OCI-LY3 (cell line): ENCODE measurements at regions not wholly inside any gene's neighbourhood (a gene's known extent, or its start where the extent isn't known, plus 50 kb on each side); places are given as distances from the start of the nearest gene placed in this dataset.

ENCODE experiments used
- H2AFZ ChIP-seq: fragments of 200-600, 300-600 bp; shearing (Covaris generic); 2 replicates; pipeline ENCODE4 v1.6.0; 2014; ENCODE audit warnings: antibody characterized with exemption, low read depth, low read length
- H3K27ac ChIP-seq: fragments of 200-600, 300-600 bp; sonication (generic); 2 replicates; pipeline ENCODE4 v1.5.1; 2014; ENCODE audit warnings: mild to moderate bottlenecking, low read length, moderate library complexity, mixed read lengths
- H3K27me3 ChIP-seq: fragments of 200-600, 300-600 bp; sonication (generic); 2 replicates; pipeline ENCODE4 v1.6.1; 2014; ENCODE audit warnings: low read depth, low read length, mixed read lengths
- H3K36me3 ChIP-seq: fragments of 200-600, 300-600 bp; sonication (generic); replicated peaks from 2 replicates; pipeline ENCODE3; 2014; ENCODE audit warnings: low read depth, low read length, mixed read lengths
- H3K4me1 ChIP-seq: fragments of 300-600, 200-600 bp; sonication (generic); 2 replicates; pipeline ENCODE4 v1.6.1; 2014; ENCODE audit warnings: low read length, mixed read lengths
- H3K4me2 ChIP-seq: fragments of 200-600, 300-600 bp; sonication (generic); 2 replicates; pipeline ENCODE4 v1.6.1; 2014; ENCODE audit warnings: low read length, mixed read lengths
- H3K4me3 ChIP-seq: fragments of 300-600, 200-600 bp; sonication (generic); 2 replicates; pipeline ENCODE4 v1.5.1; 2014; ENCODE audit warnings: antibody characterized with exemption, mild to moderate bottlenecking, low read length, moderate library complexity
- H3K79me2 ChIP-seq: fragments of 300-600, 200-600 bp; shearing (Covaris generic); 2 replicates; pipeline ENCODE4 v1.6.1; 2014; ENCODE audit warnings: mild to moderate bottlenecking, low read length, mixed read lengths
- H3K9ac ChIP-seq: fragments of 300-600, 200-600 bp; shearing (Covaris generic); 2 replicates; pipeline ENCODE4 v1.6.0; 2014; ENCODE audit warnings: mild to moderate bottlenecking, low read length, moderate library complexity
- H3K9me3 ChIP-seq: fragments of 200-600, 300-600 bp; shearing (Covaris generic); 2 replicates; pipeline ENCODE4 v1.6.1; 2014; ENCODE audit warnings: low read length, mixed read lengths; ENCODE audit not compliant: insufficient read depth
- H4K20me1 ChIP-seq: fragments of 200-600, 300-600 bp; sonication (generic); 2 replicates; pipeline ENCODE4 v1.6.1; 2016; ENCODE audit warnings: low read length, mixed read lengths; ENCODE audit not compliant: insufficient read depth
- EZH2phosphoT487 ChIP-seq: fragments of 200-600 bp; shearing (Covaris generic); IDR thresholded peaks from 2 replicates; pipeline ENCODE4 v1.6.1; 2018; ENCODE audit warnings: antibody characterized with exemption, mixed run types, low read depth
- TF ChIP-seq, protein P1 (sequence below): fragments of 200-600, 300-600 bp; sonication (generic); IDR thresholded peaks from 2 replicates; pipeline ENCODE4 v1.5.1; 2014; ENCODE audit warnings: antibody characterized with exemption, low read length, low read depth

DNA sequence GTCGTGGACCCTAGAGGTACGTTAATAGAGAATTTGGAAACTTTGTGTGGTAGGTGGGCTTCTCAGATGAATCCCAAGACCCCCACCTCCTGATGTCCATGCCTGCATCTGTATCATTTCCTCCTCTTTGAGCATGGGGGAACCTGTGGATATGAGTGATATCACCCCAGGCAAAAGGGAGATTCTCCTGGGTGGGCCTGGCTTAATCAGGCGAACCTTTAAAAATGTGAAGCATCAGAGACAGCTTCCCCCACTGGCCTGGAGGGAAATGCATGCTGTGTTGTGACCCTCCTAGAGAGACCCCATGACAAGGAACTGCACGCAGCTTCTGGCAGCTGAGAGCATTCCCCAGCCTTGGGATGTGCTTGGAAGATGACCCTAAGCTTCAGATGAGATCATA lies 180.9 kb downstream of the MBOAT1 start:
- H3K9ac ChIP-seq: no peak overlapping the region
- H3K4me1 ChIP-seq: no peaks in the 10 kb centered on the region
- no peaks in the 10 kb centered on the region for H3K79me2 ChIP-seq
- no peaks in the 10 kb centered on the region for H3K9me3 ChIP-seq
- H3K27ac ChIP-seq: no peak overlapping the region
- H3K4me3 ChIP-seq: no peak overlapping the region
- H3K36me3 ChIP-seq: no peaks in the 10 kb centered on the region
- TF ChIP-seq, protein P1, sequence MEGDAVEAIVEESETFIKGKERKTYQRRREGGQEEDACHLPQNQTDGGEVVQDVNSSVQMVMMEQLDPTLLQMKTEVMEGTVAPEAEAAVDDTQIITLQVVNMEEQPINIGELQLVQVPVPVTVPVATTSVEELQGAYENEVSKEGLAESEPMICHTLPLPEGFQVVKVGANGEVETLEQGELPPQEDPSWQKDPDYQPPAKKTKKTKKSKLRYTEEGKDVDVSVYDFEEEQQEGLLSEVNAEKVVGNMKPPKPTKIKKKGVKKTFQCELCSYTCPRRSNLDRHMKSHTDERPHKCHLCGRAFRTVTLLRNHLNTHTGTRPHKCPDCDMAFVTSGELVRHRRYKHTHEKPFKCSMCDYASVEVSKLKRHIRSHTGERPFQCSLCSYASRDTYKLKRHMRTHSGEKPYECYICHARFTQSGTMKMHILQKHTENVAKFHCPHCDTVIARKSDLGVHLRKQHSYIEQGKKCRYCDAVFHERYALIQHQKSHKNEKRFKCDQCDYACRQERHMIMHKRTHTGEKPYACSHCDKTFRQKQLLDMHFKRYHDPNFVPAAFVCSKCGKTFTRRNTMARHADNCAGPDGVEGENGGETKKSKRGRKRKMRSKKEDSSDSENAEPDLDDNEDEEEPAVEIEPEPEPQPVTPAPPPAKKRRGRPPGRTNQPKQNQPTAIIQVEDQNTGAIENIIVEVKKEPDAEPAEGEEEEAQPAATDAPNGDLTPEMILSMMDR: no peak
- TF ChIP-seq EZH2phosphoT487: no peak
- H4K20me1 ChIP-seq: no peaks in the 10 kb centered on the region
- H3K4me2 ChIP-seq: no peak overlapping the region
- no peak overlapping the region for H2AFZ ChIP-seq
- H3K27me3 ChIP-seq: no peaks in the 10 kb centered on the region

- Histone ChIP-seq H3K27ac (no peak overlapping the region), H3K27me3 (no peaks in the 10 kb centered on the region), H2AFZ (no peak overlapping the region), H4K20me1 (no peaks in the 10 kb centered on the region), H3K9ac (no peak overlapping the region), H3K4me1 (no peaks in the 10 kb centered on the region), H3K4me3 (no peak overlapping the region), H3K9me3 (no peaks in the 10 kb centered on the region), H3K36me3 (no peaks in the 10 kb centered on the region), H3K4me2 (no peak overlapping the region), H3K79me2 (no peaks in the 10 kb centered on the region)
- TF ChIP-seq EZH2phosphoT487: no peak
- TF ChIP-seq, protein P1: no peak
Observed at GRCh38 chr6:20033697-20034407, 178.4 kb downstream of the MBOAT1 start.

DNA sequence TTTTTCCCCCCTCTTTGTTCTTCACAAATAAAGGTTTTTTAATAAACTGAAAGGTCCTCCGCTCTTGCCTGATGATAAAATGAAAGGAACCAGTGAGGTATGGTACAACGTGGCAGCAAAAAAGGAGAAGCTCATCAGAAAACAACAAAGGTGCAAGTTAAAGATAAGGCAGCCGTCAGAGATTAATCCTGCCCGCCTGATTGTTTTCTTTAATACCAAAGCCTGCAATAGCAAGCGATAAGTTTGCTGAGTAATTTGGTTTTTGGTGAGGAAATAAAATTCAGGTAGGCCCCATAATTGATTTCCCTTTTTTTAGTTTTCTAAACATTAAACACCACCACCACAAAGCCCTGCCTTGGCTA lies 177.9 kb downstream of the MBOAT1 start:
- H3K27ac ChIP-seq: no peak overlapping the region
- no peak overlapping the region for H3K4me3 ChIP-seq
- no peak overlapping the region for H3K9ac ChIP-seq
- H4K20me1 ChIP-seq: no peaks in the 10 kb centered on the region
- no peak overlapping the region for H2AFZ ChIP-seq
- H3K9me3 ChIP-seq: no peaks in the 10 kb centered on the region
- no peaks in the 10 kb centered on the region for H3K79me2 ChIP-seq
- H3K36me3 ChIP-seq: no peaks in the 10 kb centered on the region
- no peaks in the 10 kb centered on the region for H3K27me3 ChIP-seq
- H3K4me1 ChIP-seq: no peaks in the 10 kb centered on the region
- TF ChIP-seq EZH2phosphoT487: no peak
- TF ChIP-seq, protein P1: no peak
- H3K4me2 ChIP-seq: no peak overlapping the region

DNA sequence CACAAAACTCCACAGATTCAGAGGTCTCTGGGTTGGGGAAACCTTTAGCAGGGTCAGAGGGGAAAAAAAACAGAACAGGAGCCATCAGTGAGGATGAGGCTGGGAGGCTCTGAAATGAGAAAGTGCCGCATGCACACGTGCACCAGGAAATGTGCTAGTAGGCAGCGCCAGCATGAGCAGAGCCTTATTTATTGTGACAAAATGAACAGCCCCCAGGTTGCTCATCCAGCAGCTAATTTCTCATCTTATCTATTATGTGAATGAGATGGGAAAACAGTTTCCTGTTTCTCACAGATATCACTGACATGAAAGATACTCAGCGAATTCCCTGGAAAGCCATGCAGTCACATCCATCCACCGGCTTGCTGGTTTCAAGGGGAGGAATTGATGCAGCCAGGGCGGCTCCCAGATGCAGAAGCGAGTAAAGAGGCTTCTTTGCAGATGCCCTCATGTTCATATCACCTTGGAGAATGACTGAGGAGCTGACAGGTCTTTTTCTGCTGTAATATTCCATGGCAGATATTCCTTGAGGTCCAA lies 176.1 kb downstream of the MBOAT1 start:
- Histone ChIP-seq H4K20me1 (no peaks in the 10 kb centered on the region), H3K27ac (no peak overlapping the region), H3K9ac (no peak overlapping the region), H3K4me2 (no peak overlapping the region), H3K9me3 (no peaks in the 10 kb centered on the region), H3K79me2 (no peaks in the 10 kb centered on the region), H3K27me3 (no peaks in the 10 kb centered on the region), H2AFZ (no peak overlapping the region), H3K36me3 (no peaks in the 10 kb centered on the region), H3K4me1 (no peaks in the 10 kb centered on the region), H3K4me3 (no peak overlapping the region)
- TF ChIP-seq EZH2phosphoT487: no peak
- TF ChIP-seq, protein P1: no peak
